Neural cell (in vitro differentiated cells): ENCODE measurements at regions not wholly inside any gene's neighbourhood (a gene's known extent, or its start where the extent isn't known, plus 50 kb on each side); places are given as distances from the start of the nearest gene placed in this dataset.

Source experiments
- H2AFZ ChIP-seq: fragments of 200-600, 300-800 bp; sonication (generic), shearing (Covaris generic); 2 replicates; pipeline ENCODE4 v1.6.0; 2014; ENCODE audit warnings: low read depth, mild to moderate bottlenecking, antibody characterized with exemption, low read length, moderate library complexity
- H3F3A ChIP-seq: fragments of 200-600 bp; shearing (Covaris generic); 2 replicates; pipeline ENCODE4 v1.6.1; 2016; ENCODE audit warnings: mild to moderate bottlenecking, moderate library complexity, mixed read lengths, antibody characterized with exemption, low read length; ENCODE audit not compliant: insufficient read depth, poor library complexity, severe bottlenecking
- H3K27ac ChIP-seq: fragments of 200-600, 300-800 bp; sonication (generic), shearing (Covaris generic); 2 replicates; pipeline ENCODE4 v1.5.1; 2014; ENCODE audit warnings: mild to moderate bottlenecking, low read length, moderate library complexity
- H3K27me3 ChIP-seq: fragments of 300-800, 200-600 bp; sonication (generic), shearing (Covaris generic); 2 replicates; pipeline ENCODE4 v1.6.0; 2014; ENCODE audit warnings: mild to moderate bottlenecking, low read depth, low read length, moderate library complexity; ENCODE audit not compliant: insufficient read depth
- H3K36me3 ChIP-seq: fragments of 300-800, 200-600 bp; sonication (generic), shearing (Covaris generic); 2 replicates; pipeline ENCODE4 v1.5.1; 2014; ENCODE audit warnings: mild to moderate bottlenecking, antibody characterized with exemption, low read length, moderate library complexity; ENCODE audit not compliant: insufficient read depth
- H3K4me2 ChIP-seq: fragments of 300-800, 200-600 bp; sonication (generic), shearing (Covaris generic); 2 replicates; pipeline ENCODE4 v1.6.0; 2014; ENCODE audit warnings: mild to moderate bottlenecking, low read length
- H3K4me3 ChIP-seq: fragments of 300-800, 200-600 bp; sonication (generic), shearing (Covaris generic); 2 replicates; pipeline ENCODE4 v1.5.1; 2014; ENCODE audit warnings: mild to moderate bottlenecking, low read length, moderate library complexity
- H3K79me2 ChIP-seq: fragments of 200-600 bp; shearing (Covaris generic); replicated peaks from 2 replicates; pipeline ENCODE4 v1.6.0; 2014; ENCODE audit warnings: mild to moderate bottlenecking, low read length, moderate library complexity; ENCODE audit not compliant: insufficient read depth
- H3K9ac ChIP-seq: fragments of 300-800, 200-600 bp; sonication (generic), shearing (Covaris generic); 2 replicates; pipeline ENCODE4 v1.6.1; 2016; ENCODE audit warnings: mild to moderate bottlenecking, low read length, mixed read lengths
- H3K9me2 ChIP-seq: fragments of 200-600 bp; shearing (Covaris generic); 2 replicates; pipeline ENCODE4 v1.6.1; 2016; ENCODE audit warnings: mild to moderate bottlenecking, low read length, mixed read lengths; ENCODE audit not compliant: insufficient read depth
- H3K9me3 ChIP-seq: fragments of 200-600, 300-800 bp; sonication (generic), shearing (Covaris generic); 2 replicates; pipeline ENCODE4 v1.6.1; 2016; ENCODE audit warnings: mild to moderate bottlenecking, mixed run types, low read length, moderate library complexity, mixed read lengths
- H4K20me1 ChIP-seq: fragments of 200-600 bp; shearing (Covaris generic); 2 replicates; pipeline ENCODE4 v1.6.1; 2016; ENCODE audit warnings: mild to moderate bottlenecking, mixed run types; ENCODE audit not compliant: insufficient read depth
- CTCF ChIP-seq: fragments of 450-650 bp; IDR thresholded peaks from 2 replicates; pipeline ENCODE4 v1.5.1; 2014; ENCODE audit warnings: antibody characterized with exemption, mild to moderate bottlenecking, moderate library complexity; ENCODE audit not compliant: poor library complexity, severe bottlenecking
- EP300 ChIP-seq: fragments of 450-650 bp; conservative IDR thresholded peaks from 2 replicates; pipeline ENCODE4 v1.6.1; 2014; ENCODE audit warnings: antibody characterized with exemption, mild to moderate bottlenecking, moderate library complexity; ENCODE audit not compliant: poor library complexity, severe bottlenecking
- EZH2 ChIP-seq: fragments of 200-600, 300-800 bp; shearing (Covaris generic), sonication (generic); IDR thresholded peaks from 2 replicates; pipeline ENCODE4 v1.6.1; 2014; ENCODE audit warnings: antibody characterized with exemption, low read length, borderline replicate concordance, mild to moderate bottlenecking; ENCODE audit not compliant: insufficient read depth, poor library complexity, severe bottlenecking
- MXI1 ChIP-seq: fragments of 450-650 bp; conservative IDR thresholded peaks from 2 replicates; pipeline ENCODE4 v1.6.1; 2014; ENCODE audit warnings: antibody characterized with exemption, mild to moderate bottlenecking; ENCODE audit not compliant: poor library complexity, severe bottlenecking
- POLR2AphosphoS5 ChIP-seq: IDR thresholded peaks from 2 replicates; pipeline ENCODE4 v1.6.1; 2012
- RAD21 ChIP-seq: fragments of 450-650 bp; conservative IDR thresholded peaks from 2 replicates; pipeline ENCODE4 v1.6.1; 2014; ENCODE audit warnings: antibody characterized with exemption, mild to moderate bottlenecking, moderate library complexity
- REST ChIP-seq: IDR thresholded peaks from 2 replicates; pipeline ENCODE4 v1.6.1; 2012; ENCODE audit warnings: borderline replicate concordance
- SMC3 ChIP-seq: fragments of 450-650 bp; conservative IDR thresholded peaks from 2 replicates; pipeline ENCODE4 v1.6.1; 2014; ENCODE audit warnings: antibody characterized with exemption, mild to moderate bottlenecking, moderate library complexity; ENCODE audit not compliant: poor library complexity
- TAF1 ChIP-seq: IDR thresholded peaks from 2 replicates; pipeline ENCODE4 v1.6.1; 2012; ENCODE audit warnings: low read depth

- Histone ChIP-seq H3F3A (no peaks in the 10 kb centered on the region), H3K79me2 (no peaks in the 10 kb centered on the region), H3K36me3 (no peaks in the 10 kb centered on the region), H3K4me2 (no peak overlapping the region), H2AFZ (no peak overlapping the region), H3K9me3 (no peaks in the 10 kb centered on the region), H4K20me1 (no peaks in the 10 kb centered on the region), H3K27me3 (no peaks in the 10 kb centered on the region), H3K9ac (no peak overlapping the region), H3K27ac (no peak overlapping the region), H3K4me3 (no peak overlapping the region), H3K9me2 (no peaks in the 10 kb centered on the region)
- TF ChIP-seq SMC3 (no peak), MXI1 (no peak), TAF1 (no peak)
Measured at GRCh38 chr4:178523038-178523437, 1080.8 kb upstream of the AGA start.

- H3K4me2 ChIP-seq = no peak overlapping the region
Measured at GRCh38 chr4:178535939-178536579, 1093.8 kb upstream of the AGA start.

GRCh38 chr4:178553201-178553600 lies 1111.0 kb upstream of the AGA start:
- H3K36me3 ChIP-seq = no peaks in the 10 kb centered on the region
- H3K4me3 ChIP-seq = no peak overlapping the region
- no peaks in the 10 kb centered on the region for H4K20me1 ChIP-seq
- H3K9ac ChIP-seq = no peak overlapping the region
- no peaks in the 10 kb centered on the region for H3F3A ChIP-seq
- H3K27ac ChIP-seq = no peak overlapping the region
- no peaks in the 10 kb centered on the region for H3K9me2 ChIP-seq
- TF ChIP-seq CTCF = no peak
- no peak for TF ChIP-seq EZH2
- no peak for TF ChIP-seq TAF1
- TF ChIP-seq POLR2AphosphoS5 = no peak
- no peak for TF ChIP-seq MXI1
- no peak for TF ChIP-seq REST
- TF ChIP-seq RAD21 = no peak
- no peak for TF ChIP-seq SMC3
- no peak for TF ChIP-seq EP300
- H3K9me3 ChIP-seq = no peaks in the 10 kb centered on the region
- H2AFZ ChIP-seq = no peak overlapping the region
- no peaks in the 10 kb centered on the region for H3K27me3 ChIP-seq
- no peaks in the 10 kb centered on the region for H3K79me2 ChIP-seq
- H3K4me2 ChIP-seq = no peak overlapping the region

More at GRCh38 chr4:178535939-178536579, 1093.8 kb upstream of the AGA start:
- H3K79me2 ChIP-seq = no peaks in the 10 kb centered on the region
- H3K9me3 ChIP-seq = no peaks in the 10 kb centered on the region
- no peaks in the 10 kb centered on the region for H3F3A ChIP-seq
- H3K9ac ChIP-seq = no peak overlapping the region
- H3K27ac ChIP-seq = no peak overlapping the region
- no peaks in the 10 kb centered on the region for H3K36me3 ChIP-seq
- no peaks in the 10 kb centered on the region for H3K9me2 ChIP-seq
- no peak overlapping the region for H2AFZ ChIP-seq
- H4K20me1 ChIP-seq = no peaks in the 10 kb centered on the region
- no peak overlapping the region for H3K4me3 ChIP-seq
- no peak for TF ChIP-seq EP300
- TF ChIP-seq SMC3 = no peak
- no peak for TF ChIP-seq CTCF
- H3K27me3 ChIP-seq = no peaks in the 10 kb centered on the region
